ENCODE measurements at regions not wholly inside any gene's neighbourhood (a gene's known extent, or its start where the extent isn't known, plus 50 kb on each side); places are given as distances from the start of the nearest gene placed in this dataset.

GRCh38 chr3:30475809-30476178 lies 130.6 kb upstream of the TGFBR2 start:
- TF ChIP-seq, protein P1, sequence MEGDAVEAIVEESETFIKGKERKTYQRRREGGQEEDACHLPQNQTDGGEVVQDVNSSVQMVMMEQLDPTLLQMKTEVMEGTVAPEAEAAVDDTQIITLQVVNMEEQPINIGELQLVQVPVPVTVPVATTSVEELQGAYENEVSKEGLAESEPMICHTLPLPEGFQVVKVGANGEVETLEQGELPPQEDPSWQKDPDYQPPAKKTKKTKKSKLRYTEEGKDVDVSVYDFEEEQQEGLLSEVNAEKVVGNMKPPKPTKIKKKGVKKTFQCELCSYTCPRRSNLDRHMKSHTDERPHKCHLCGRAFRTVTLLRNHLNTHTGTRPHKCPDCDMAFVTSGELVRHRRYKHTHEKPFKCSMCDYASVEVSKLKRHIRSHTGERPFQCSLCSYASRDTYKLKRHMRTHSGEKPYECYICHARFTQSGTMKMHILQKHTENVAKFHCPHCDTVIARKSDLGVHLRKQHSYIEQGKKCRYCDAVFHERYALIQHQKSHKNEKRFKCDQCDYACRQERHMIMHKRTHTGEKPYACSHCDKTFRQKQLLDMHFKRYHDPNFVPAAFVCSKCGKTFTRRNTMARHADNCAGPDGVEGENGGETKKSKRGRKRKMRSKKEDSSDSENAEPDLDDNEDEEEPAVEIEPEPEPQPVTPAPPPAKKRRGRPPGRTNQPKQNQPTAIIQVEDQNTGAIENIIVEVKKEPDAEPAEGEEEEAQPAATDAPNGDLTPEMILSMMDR (IDR thresholded peaks at IDR 0.05) = no peak
- TF ChIP-seq, protein P2, sequence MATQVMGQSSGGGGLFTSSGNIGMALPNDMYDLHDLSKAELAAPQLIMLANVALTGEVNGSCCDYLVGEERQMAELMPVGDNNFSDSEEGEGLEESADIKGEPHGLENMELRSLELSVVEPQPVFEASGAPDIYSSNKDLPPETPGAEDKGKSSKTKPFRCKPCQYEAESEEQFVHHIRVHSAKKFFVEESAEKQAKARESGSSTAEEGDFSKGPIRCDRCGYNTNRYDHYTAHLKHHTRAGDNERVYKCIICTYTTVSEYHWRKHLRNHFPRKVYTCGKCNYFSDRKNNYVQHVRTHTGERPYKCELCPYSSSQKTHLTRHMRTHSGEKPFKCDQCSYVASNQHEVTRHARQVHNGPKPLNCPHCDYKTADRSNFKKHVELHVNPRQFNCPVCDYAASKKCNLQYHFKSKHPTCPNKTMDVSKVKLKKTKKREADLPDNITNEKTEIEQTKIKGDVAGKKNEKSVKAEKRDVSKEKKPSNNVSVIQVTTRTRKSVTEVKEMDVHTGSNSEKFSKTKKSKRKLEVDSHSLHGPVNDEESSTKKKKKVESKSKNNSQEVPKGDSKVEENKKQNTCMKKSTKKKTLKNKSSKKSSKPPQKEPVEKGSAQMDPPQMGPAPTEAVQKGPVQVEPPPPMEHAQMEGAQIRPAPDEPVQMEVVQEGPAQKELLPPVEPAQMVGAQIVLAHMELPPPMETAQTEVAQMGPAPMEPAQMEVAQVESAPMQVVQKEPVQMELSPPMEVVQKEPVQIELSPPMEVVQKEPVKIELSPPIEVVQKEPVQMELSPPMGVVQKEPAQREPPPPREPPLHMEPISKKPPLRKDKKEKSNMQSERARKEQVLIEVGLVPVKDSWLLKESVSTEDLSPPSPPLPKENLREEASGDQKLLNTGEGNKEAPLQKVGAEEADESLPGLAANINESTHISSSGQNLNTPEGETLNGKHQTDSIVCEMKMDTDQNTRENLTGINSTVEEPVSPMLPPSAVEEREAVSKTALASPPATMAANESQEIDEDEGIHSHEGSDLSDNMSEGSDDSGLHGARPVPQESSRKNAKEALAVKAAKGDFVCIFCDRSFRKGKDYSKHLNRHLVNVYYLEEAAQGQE (IDR thresholded peaks at IDR 0.05; ENCODE audit: insufficient read depth in 1 of 2, low read depth in 2 of 2, low read length in 1 of 2) = no peak
- TF ChIP-seq TCF7L2 (IDR thresholded peaks at IDR 0.05; ENCODE audit: low read depth, low read length) = no peak
- no peak for TF ChIP-seq POLR2AphosphoS5 (IDR thresholded peaks at IDR 0.05; ENCODE audit: low read depth, low read length)
- no peak for TF ChIP-seq SIN3A (IDR thresholded peaks at IDR 0.05; ENCODE audit: borderline replicate concordance, insufficient read depth, low read depth, low read length)

Measured in Panc1 (cell line).